ENCODE measurements at regions not wholly inside any gene's neighbourhood (a gene's known extent, or its start where the extent isn't known, plus 50 kb on each side); places are given as distances from the start of the nearest gene placed in this dataset.
"Not testable (repeated sequence)": the region's sequence is repeated elsewhere in the genome, so short reads cannot be mapped to it uniquely, and the experiment has no call there.

- peaks cover 3% of the 10 kb centered on the region for H3K9me3 Mint-ChIP-seq (ENCODE audit: unreplicated experiment)
- DNase-seq, result no peak
- H3K27me3 Mint-ChIP-seq (ENCODE audit: unreplicated experiment), result peaks cover 8% of the 10 kb centered on the region
- no peak for TF ChIP-seq CTCF (IDR thresholded peaks at IDR 0.05; ENCODE audit: partially characterized antibody, unreplicated experiment)
- H3K36me3 Mint-ChIP-seq (ENCODE audit: unreplicated experiment), result no peaks in the 10 kb centered on the region
- H3K27ac Mint-ChIP-seq (ENCODE audit: unreplicated experiment), result no peak overlapping the region
- no peak overlapping the region for H3K4me3 Mint-ChIP-seq (ENCODE audit: unreplicated experiment)
- H3K4me1 Mint-ChIP-seq (ENCODE audit: low read depth, unreplicated experiment), result peaks cover 5% of the 10 kb centered on the region
Observed at GRCh38 chr6:27662769-27663168, 189.9 kb upstream of the ZNF184 start.

DNA sequence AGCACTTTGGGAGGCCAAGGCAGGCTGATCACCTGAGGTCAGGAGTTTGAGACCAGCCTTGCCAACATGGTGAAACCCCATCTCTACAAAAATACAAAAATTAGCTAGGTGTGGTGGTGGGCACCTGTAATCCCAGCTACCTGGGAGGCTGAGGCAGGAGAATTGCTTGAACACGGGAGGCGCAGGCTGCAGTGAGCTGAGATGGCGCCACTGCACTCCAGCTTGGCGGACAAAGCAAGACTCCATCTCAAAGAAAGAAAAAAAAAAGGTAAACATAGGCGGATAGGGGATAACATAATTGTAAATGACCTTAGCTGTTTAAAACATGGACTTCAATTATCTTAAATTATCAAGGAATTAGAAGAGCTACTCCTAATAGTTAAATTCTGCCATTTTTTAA, 189.3 kb upstream of the ZNF184 start:
- not testable (repeated sequence) for H3K4me1 Mint-ChIP-seq (ENCODE audit: low read depth, unreplicated experiment); H3K9me3 Mint-ChIP-seq (ENCODE audit: unreplicated experiment); DNase-seq; H3K27me3 Mint-ChIP-seq (ENCODE audit: unreplicated experiment); H3K4me3 Mint-ChIP-seq (ENCODE audit: unreplicated experiment); H3K36me3 Mint-ChIP-seq (ENCODE audit: unreplicated experiment); H3K27ac Mint-ChIP-seq (ENCODE audit: unreplicated experiment)

GRCh38 chr6:27653143-27653825, 180.4 kb upstream of the ZNF184 start:
- not testable (repeated sequence) for H3K36me3 Mint-ChIP-seq (ENCODE audit: unreplicated experiment); H3K4me1 Mint-ChIP-seq (ENCODE audit: low read depth, unreplicated experiment); DNase-seq; H3K4me3 Mint-ChIP-seq (ENCODE audit: unreplicated experiment); H3K27ac Mint-ChIP-seq (ENCODE audit: unreplicated experiment)
- Mint-ChIP-seq H3K9me3 (ENCODE audit: unreplicated experiment) (peaks cover 15% of the 10 kb centered on the region), H3K27me3 (ENCODE audit: unreplicated experiment) (peaks cover 11% of the 10 kb centered on the region)

DNA sequence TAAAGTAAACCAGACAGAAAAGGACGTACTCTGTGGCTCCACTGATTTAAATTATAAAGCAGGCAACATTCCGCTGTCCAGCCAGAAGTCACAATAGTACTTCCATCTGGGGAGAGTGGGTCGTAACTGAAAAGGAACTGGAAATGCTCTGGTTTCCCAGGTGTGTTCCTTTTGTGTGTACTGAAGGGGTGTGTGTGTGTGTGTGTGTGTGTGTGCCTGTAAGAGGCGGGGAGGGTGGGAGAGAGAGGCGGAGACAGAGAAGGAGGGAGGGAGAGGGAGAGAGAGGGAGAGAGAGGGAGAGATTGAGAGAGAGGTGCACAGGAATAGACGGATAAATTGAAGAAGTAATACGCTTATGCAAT, 178.4 kb upstream of the ZNF184 start:
- Mint-ChIP-seq H3K4me3 (ENCODE audit: unreplicated experiment) (peak overlapping the region; percentile 87), H3K27ac (ENCODE audit: unreplicated experiment) (no peak overlapping the region), H3K9me3 (ENCODE audit: unreplicated experiment) (peaks cover 15% of the 10 kb centered on the region), H3K27me3 (ENCODE audit: unreplicated experiment) (peaks cover 11% of the 10 kb centered on the region), H3K4me1 (ENCODE audit: low read depth, unreplicated experiment) (no peaks in the 10 kb centered on the region), H3K36me3 (ENCODE audit: unreplicated experiment) (no peaks in the 10 kb centered on the region)
- no peak for DNase-seq
- no peak for TF ChIP-seq CTCF (IDR thresholded peaks at IDR 0.05; ENCODE audit: partially characterized antibody, unreplicated experiment)

GRCh38 chr6:27650620-27651370, 177.9 kb upstream of the ZNF184 start:
- peak; percentile 73 for DNase-seq
- H3K4me1 Mint-ChIP-seq (ENCODE audit: low read depth, unreplicated experiment), result no peaks in the 10 kb centered on the region
- peak overlapping the region; percentile 81 for H3K27ac Mint-ChIP-seq (ENCODE audit: unreplicated experiment)
- H3K9me3 Mint-ChIP-seq (ENCODE audit: unreplicated experiment), result peaks cover 15% of the 10 kb centered on the region
- H3K36me3 Mint-ChIP-seq (ENCODE audit: unreplicated experiment), result no peaks in the 10 kb centered on the region
- peak; percentile 77 for TF ChIP-seq CTCF (IDR thresholded peaks at IDR 0.05; ENCODE audit: partially characterized antibody, unreplicated experiment)
- H3K27me3 Mint-ChIP-seq (ENCODE audit: unreplicated experiment), result peaks cover 11% of the 10 kb centered on the region
- H3K4me3 Mint-ChIP-seq (ENCODE audit: unreplicated experiment), result peak overlapping the region; percentile 87

DNA sequence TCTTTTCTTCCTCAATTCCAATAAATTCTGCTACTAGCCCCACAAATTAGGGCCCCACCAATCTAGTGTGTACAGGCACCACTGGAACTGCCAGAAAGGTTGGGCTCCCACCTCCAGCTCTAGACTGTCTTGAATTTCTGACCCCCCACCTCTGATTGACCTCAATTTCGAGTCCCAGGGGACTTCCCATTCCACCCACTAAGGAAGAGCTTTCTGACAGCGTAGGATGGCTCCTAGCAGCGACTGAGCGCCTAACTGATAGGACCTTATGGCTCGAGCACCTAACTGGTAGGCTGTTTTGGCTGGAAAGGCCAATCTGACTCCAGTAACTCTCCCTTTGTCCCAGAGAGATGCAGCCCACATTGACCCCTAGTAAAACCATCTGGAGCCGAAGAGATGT, 171.6 kb upstream of the ZNF184 start:
- H3K4me3 Mint-ChIP-seq (ENCODE audit: unreplicated experiment), result no peak overlapping the region
- DNase-seq, result no peak
- TF ChIP-seq CTCF (IDR thresholded peaks at IDR 0.05; ENCODE audit: partially characterized antibody, unreplicated experiment), result no peak
- H3K9me3 Mint-ChIP-seq (ENCODE audit: unreplicated experiment), result no peaks in the 10 kb centered on the region
- H3K36me3 Mint-ChIP-seq (ENCODE audit: unreplicated experiment), result no peaks in the 10 kb centered on the region
- no peaks in the 10 kb centered on the region for H3K27me3 Mint-ChIP-seq (ENCODE audit: unreplicated experiment)
- no peaks in the 10 kb centered on the region for H3K4me1 Mint-ChIP-seq (ENCODE audit: low read depth, unreplicated experiment)
- H3K27ac Mint-ChIP-seq (ENCODE audit: unreplicated experiment), result no peak overlapping the region

All from glutamatergic neuron (in vitro differentiated cells).